Endodermal cell (in vitro differentiated cells): ENCODE measurements at regions not wholly inside any gene's neighbourhood (a gene's known extent, or its start where the extent isn't known, plus 50 kb on each side); places are given as distances from the start of the nearest gene placed in this dataset.

Experiments used
- DNase-seq: peaks from one replicate; pipeline ENCODE4 v3.0.0-alpha.2; 2017
- H3K27ac ChIP-seq: 2 replicates; pipeline ENCODE4 v1.5.1; 2013; ENCODE audit warnings: mild to moderate bottlenecking, low read depth, low read length, moderate library complexity
- H3K27me3 ChIP-seq: 2 replicates; pipeline ENCODE4 v1.6.1; 2013; ENCODE audit warnings: mild to moderate bottlenecking, low read length, moderate library complexity; ENCODE audit not compliant: insufficient read depth, control insufficient read depth, poor library complexity, severe bottlenecking
- H3K36me3 ChIP-seq: 2 replicates; pipeline ENCODE4 v1.7.0; 2013; ENCODE audit warnings: mild to moderate bottlenecking, low read length, moderate library complexity; ENCODE audit not compliant: control insufficient read depth, insufficient read depth
- H3K4me1 ChIP-seq: one replicate; pipeline ENCODE4 v1.7.0; 2013; ENCODE audit warnings: low read length; ENCODE audit not compliant: control insufficient read depth, insufficient read depth
- H3K4me3 ChIP-seq: 2 replicates; pipeline ENCODE4 v1.5.1; 2013; ENCODE audit warnings: mild to moderate bottlenecking, low read length, moderate library complexity
- H3K9ac ChIP-seq: 2 replicates; pipeline ENCODE4 v1.6.1; 2013; ENCODE audit warnings: mild to moderate bottlenecking, low read length, moderate library complexity; ENCODE audit not compliant: poor library complexity, severe bottlenecking; ENCODE audit errors: extremely low read depth
- H3K9me3 ChIP-seq: 2 replicates; pipeline ENCODE4 v1.6.1; 2013; ENCODE audit warnings: mild to moderate bottlenecking, low read length, moderate library complexity; ENCODE audit not compliant: control insufficient read depth
- H3K27ac Mint-ChIP-seq: 2 replicates; pipeline ENCODE4 v1.8.0; 2020; ENCODE audit warnings: mixed read lengths
- H3K27me3 Mint-ChIP-seq: 2 replicates; pipeline ENCODE4 v1.8.0; 2021; ENCODE audit warnings: mild to moderate bottlenecking, mixed read lengths; ENCODE audit not compliant: insufficient read depth
- H3K36me3 Mint-ChIP-seq: 2 replicates; pipeline ENCODE4 v1.8.0; 2020; ENCODE audit warnings: low read depth, mixed read lengths
- H3K4me1 Mint-ChIP-seq: 2 replicates; pipeline ENCODE4 v1.8.0; 2020; ENCODE audit warnings: mixed read lengths
- H3K4me3 Mint-ChIP-seq: 2 replicates; pipeline ENCODE4 v1.8.0; 2020; ENCODE audit warnings: mild to moderate bottlenecking, moderate library complexity, mixed read lengths
- H3K9me3 Mint-ChIP-seq: 2 replicates; pipeline ENCODE4 v1.8.0; 2020; ENCODE audit warnings: mild to moderate bottlenecking, mixed read lengths
- WGBS, 2 experiments: methylation state at CpG; one replicate each; pipeline versions ENCODE4 v1.1.5 to v1.1.7; 2013; ENCODE audit warnings: missing lambda C conversion rate in 2 of 2, mixed read lengths in 1 of 2; ENCODE audit not compliant: insufficient coverage in 1 of 2, insufficient read length in 1 of 2; 5-methylcytosine and 5-hydroxymethylcytosine counted together
- TF ChIP-seq, protein P1 (sequence below): fragments of 200-600 bp; sonication (generic); conservative IDR thresholded peaks from 2 replicates; pipeline ENCODE4 v1.5.0; 2021; ENCODE audit warnings: antibody characterized with exemption, mild to moderate bottlenecking

GRCh38 chr2:107112561-107112960, 226.6 kb upstream of the ST6GAL2 start:
- no peak overlapping the region for H3K4me3 ChIP-seq
- no peak overlapping the region for H3K9ac ChIP-seq
- TF ChIP-seq, protein P1, sequence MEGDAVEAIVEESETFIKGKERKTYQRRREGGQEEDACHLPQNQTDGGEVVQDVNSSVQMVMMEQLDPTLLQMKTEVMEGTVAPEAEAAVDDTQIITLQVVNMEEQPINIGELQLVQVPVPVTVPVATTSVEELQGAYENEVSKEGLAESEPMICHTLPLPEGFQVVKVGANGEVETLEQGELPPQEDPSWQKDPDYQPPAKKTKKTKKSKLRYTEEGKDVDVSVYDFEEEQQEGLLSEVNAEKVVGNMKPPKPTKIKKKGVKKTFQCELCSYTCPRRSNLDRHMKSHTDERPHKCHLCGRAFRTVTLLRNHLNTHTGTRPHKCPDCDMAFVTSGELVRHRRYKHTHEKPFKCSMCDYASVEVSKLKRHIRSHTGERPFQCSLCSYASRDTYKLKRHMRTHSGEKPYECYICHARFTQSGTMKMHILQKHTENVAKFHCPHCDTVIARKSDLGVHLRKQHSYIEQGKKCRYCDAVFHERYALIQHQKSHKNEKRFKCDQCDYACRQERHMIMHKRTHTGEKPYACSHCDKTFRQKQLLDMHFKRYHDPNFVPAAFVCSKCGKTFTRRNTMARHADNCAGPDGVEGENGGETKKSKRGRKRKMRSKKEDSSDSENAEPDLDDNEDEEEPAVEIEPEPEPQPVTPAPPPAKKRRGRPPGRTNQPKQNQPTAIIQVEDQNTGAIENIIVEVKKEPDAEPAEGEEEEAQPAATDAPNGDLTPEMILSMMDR, result no peak
- H3K36me3 ChIP-seq, result no peaks in the 10 kb centered on the region
- no peak overlapping the region for H3K27ac ChIP-seq
- Mint-ChIP-seq H3K4me3 (no peak overlapping the region), H3K9me3 (peaks cover 3% of the 10 kb centered on the region), H3K36me3 (no peaks in the 10 kb centered on the region), H3K4me1 (no peaks in the 10 kb centered on the region), H3K27me3 (no peaks in the 10 kb centered on the region), H3K27ac (no peak overlapping the region)
- H3K9me3 ChIP-seq, result no peaks in the 10 kb centered on the region
- no peaks in the 10 kb centered on the region for H3K27me3 ChIP-seq
- DNase-seq, result no peak
- H3K4me1 ChIP-seq, result no peaks in the 10 kb centered on the region

DNA sequence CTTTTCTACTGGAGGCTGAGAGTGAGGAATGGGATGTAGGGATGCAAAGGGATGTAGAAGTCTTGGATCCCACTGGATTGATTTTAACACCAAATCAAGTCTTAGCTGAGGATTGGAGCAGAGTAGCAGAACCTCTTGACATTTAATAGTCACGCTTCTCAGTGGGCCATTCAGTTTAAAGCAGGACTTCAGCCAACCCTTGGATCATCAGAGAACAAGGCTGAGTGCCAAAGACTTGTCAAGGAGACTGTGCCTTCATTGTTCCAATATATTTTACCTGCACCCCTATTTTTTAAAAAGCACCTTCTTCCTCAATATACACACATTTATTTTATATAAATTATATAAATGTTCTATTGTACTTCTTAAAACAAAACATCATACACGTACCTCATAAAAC, 242.4 kb upstream of the ST6GAL2 start:
- Histone ChIP-seq H3K4me3 (no peak overlapping the region), H3K27ac (no peak overlapping the region), H3K4me1 (no peaks in the 10 kb centered on the region), H3K9ac (no peak overlapping the region), H3K9me3 (no peaks in the 10 kb centered on the region), H3K27me3 (no peaks in the 10 kb centered on the region), H3K36me3 (no peaks in the 10 kb centered on the region)
- Mint-ChIP-seq H3K4me1 (no peaks in the 10 kb centered on the region), H3K36me3 (no peaks in the 10 kb centered on the region), H3K4me3 (no peak overlapping the region), H3K27ac (no peak overlapping the region), H3K27me3 (no peaks in the 10 kb centered on the region), H3K9me3 (no peaks in the 10 kb centered on the region)
- TF ChIP-seq, protein P1, result no peak
- 91% methylated on average over 1 of the region's 2 CpGs; no CpG with 5 or more reads in 1 of the 2 experiments for WGBS, 2 experiments
- no peak for DNase-seq

DNA sequence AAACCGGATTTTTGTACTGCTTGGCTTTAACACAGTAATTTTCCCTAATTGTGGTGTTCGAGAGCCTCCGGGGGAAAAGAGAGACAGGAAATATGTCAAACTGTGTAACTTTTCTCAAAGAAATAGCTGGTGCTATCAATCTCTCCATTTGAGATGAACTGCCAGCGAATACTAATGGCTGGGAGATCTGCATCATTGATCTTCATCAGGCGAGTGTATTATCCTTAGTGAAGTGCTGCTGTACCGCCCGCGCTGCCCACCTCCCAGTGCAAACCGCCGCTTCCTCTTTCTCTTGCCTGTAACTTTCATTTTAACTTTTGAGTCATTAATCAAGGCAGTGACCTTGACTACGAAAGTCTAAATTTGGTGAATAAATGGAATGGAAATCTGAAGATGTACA, 246.1 kb upstream of the ST6GAL2 start:
- no peak for DNase-seq
- H3K9me3 ChIP-seq, result no peaks in the 10 kb centered on the region
- Mint-ChIP-seq H3K27ac (no peak overlapping the region), H3K4me1 (no peaks in the 10 kb centered on the region), H3K4me3 (no peak overlapping the region), H3K9me3 (no peaks in the 10 kb centered on the region), H3K36me3 (no peaks in the 10 kb centered on the region), H3K27me3 (no peaks in the 10 kb centered on the region)
- no peak overlapping the region for H3K27ac ChIP-seq
- TF ChIP-seq, protein P1, result no peak
- no peaks in the 10 kb centered on the region for H3K4me1 ChIP-seq
- 93% methylated on average over 9 to 11 of the region's 11 CpGs for WGBS, 2 experiments
- no peaks in the 10 kb centered on the region for H3K27me3 ChIP-seq
- no peak overlapping the region for H3K9ac ChIP-seq
- H3K36me3 ChIP-seq, result no peaks in the 10 kb centered on the region
- H3K4me3 ChIP-seq, result no peak overlapping the region
